ENCODE measurements at regions not wholly inside any gene's neighbourhood (a gene's known extent, or its start where the extent isn't known, plus 50 kb on each side); places are given as distances from the start of the nearest gene placed in this dataset.

- Histone ChIP-seq H3K9ac (ENCODE audit: control insufficient read depth, extremely low read depth, insufficient read depth, low read length) (no peak overlapping the region), H2AFZ (ENCODE audit: control insufficient read depth, low read length) (no peak overlapping the region), H3K9me1 (ENCODE audit: control insufficient read depth, extremely low read depth, insufficient read depth, low read length) (no peaks in the 10 kb centered on the region), H3K4me3 (ENCODE audit: control insufficient read depth in 2 of 3, extremely low read depth in 1 of 3, insufficient read depth in 2 of 3, low read depth in 1 of 3, low read length in 3 of 3) (no peak overlapping the region), H3K27me3 (ENCODE audit: control insufficient read depth, extremely low read depth, insufficient read depth, low read length) (no peaks in the 10 kb centered on the region), H3K9me3 (ENCODE audit: control insufficient read depth, low read depth, low read length) (no peaks in the 10 kb centered on the region), H3K4me1 (ENCODE audit: control insufficient read depth, extremely low read depth, insufficient read depth, low read length) (no peaks in the 10 kb centered on the region), H3K4me2 (ENCODE audit: control insufficient read depth, extremely low read depth, insufficient read depth, low read depth, low read length) (no peak overlapping the region), H3K79me2 (ENCODE audit: control insufficient read depth, insufficient read depth, low read length) (no peaks in the 10 kb centered on the region), H3K36me3 (ENCODE audit: control insufficient read depth in 2 of 2, extremely low read depth in 1 of 2, insufficient read depth in 2 of 2, low read length in 2 of 2) (no peaks in the 10 kb centered on the region), H4K20me1 (ENCODE audit: control insufficient read depth, extremely low read depth, insufficient read depth, low read length) (no peaks in the 10 kb centered on the region), H3K27ac (ENCODE audit: control insufficient read depth, insufficient read depth, low read length) (no peak overlapping the region)
- no peak for TF ChIP-seq EZH2 (IDR thresholded peaks at IDR 0.05; ENCODE audit: low read length)
- TF ChIP-seq, protein P1, sequence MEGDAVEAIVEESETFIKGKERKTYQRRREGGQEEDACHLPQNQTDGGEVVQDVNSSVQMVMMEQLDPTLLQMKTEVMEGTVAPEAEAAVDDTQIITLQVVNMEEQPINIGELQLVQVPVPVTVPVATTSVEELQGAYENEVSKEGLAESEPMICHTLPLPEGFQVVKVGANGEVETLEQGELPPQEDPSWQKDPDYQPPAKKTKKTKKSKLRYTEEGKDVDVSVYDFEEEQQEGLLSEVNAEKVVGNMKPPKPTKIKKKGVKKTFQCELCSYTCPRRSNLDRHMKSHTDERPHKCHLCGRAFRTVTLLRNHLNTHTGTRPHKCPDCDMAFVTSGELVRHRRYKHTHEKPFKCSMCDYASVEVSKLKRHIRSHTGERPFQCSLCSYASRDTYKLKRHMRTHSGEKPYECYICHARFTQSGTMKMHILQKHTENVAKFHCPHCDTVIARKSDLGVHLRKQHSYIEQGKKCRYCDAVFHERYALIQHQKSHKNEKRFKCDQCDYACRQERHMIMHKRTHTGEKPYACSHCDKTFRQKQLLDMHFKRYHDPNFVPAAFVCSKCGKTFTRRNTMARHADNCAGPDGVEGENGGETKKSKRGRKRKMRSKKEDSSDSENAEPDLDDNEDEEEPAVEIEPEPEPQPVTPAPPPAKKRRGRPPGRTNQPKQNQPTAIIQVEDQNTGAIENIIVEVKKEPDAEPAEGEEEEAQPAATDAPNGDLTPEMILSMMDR (optimal IDR thresholded peaks at IDR 0.05 in 1 of 3, IDR thresholded peaks at IDR 0.05 in 1 of 3, conservative IDR thresholded peaks at IDR 0.05 in 1 of 3; ENCODE audit: extremely low read depth in 1 of 3, insufficient read depth in 2 of 3, low read length in 3 of 3): no peak
- dilution Hi-C loops (cut with MboI; ENCODE audit: extremely low pct_ligation_motif_present, low sequenced_read_pairs): no loop called here
- DNase-seq (ENCODE audit: low read depth, low spot score) (no peak), FAIRE-seq (no peak)
Measured at GRCh38 chr13:21797736-21798135, 126.9 kb downstream of the FGF9 start.

DNA sequence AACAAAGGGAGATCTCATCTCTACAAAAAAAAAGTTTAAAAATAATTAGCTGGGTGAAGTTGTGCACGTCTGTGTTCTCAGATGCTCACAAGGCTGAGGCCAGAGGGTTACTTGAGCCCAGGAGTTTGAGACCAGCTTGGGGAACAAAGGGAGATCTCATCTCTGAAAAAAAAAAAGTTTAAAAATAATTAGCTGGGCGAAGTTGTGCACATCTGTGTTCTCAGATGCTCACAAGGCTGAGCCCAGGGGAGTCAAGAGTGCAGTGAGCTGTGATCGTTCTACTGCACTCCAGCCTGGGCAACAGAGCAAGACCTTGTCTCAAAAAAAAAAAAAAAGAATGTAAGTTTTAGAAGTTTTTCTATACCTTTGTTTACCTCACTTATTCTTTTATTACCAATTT is 127.3 kb downstream of the FGF9 start:
- dilution Hi-C loops (cut with MboI; ENCODE audit: extremely low pct_ligation_motif_present, low sequenced_read_pairs): no loop called here
- Histone ChIP-seq H2AFZ (ENCODE audit: control insufficient read depth, low read length) (no peak overlapping the region), H3K4me2 (ENCODE audit: control insufficient read depth, extremely low read depth, insufficient read depth, low read depth, low read length) (no peak overlapping the region), H3K27me3 (ENCODE audit: control insufficient read depth, extremely low read depth, insufficient read depth, low read length) (no peaks in the 10 kb centered on the region), H3K36me3 (ENCODE audit: control insufficient read depth in 2 of 2, extremely low read depth in 1 of 2, insufficient read depth in 2 of 2, low read length in 2 of 2) (no peaks in the 10 kb centered on the region), H3K9ac (ENCODE audit: control insufficient read depth, extremely low read depth, insufficient read depth, low read length) (no peak overlapping the region), H3K4me3 (ENCODE audit: control insufficient read depth in 2 of 3, extremely low read depth in 1 of 3, insufficient read depth in 2 of 3, low read depth in 1 of 3, low read length in 3 of 3) (no peak overlapping the region), H3K9me3 (ENCODE audit: control insufficient read depth, low read depth, low read length) (no peaks in the 10 kb centered on the region), H4K20me1 (ENCODE audit: control insufficient read depth, extremely low read depth, insufficient read depth, low read length) (no peaks in the 10 kb centered on the region), H3K79me2 (ENCODE audit: control insufficient read depth, insufficient read depth, low read length) (no peaks in the 10 kb centered on the region), H3K9me1 (ENCODE audit: control insufficient read depth, extremely low read depth, insufficient read depth, low read length) (no peaks in the 10 kb centered on the region), H3K4me1 (ENCODE audit: control insufficient read depth, extremely low read depth, insufficient read depth, low read length) (no peaks in the 10 kb centered on the region), H3K27ac (ENCODE audit: control insufficient read depth, insufficient read depth, low read length) (no peak overlapping the region)
- DNase-seq (ENCODE audit: low read depth, low spot score) (no peak), FAIRE-seq (no peak)
- TF ChIP-seq, protein P1 (optimal IDR thresholded peaks at IDR 0.05 in 1 of 3, IDR thresholded peaks at IDR 0.05 in 1 of 3, conservative IDR thresholded peaks at IDR 0.05 in 1 of 3; ENCODE audit: extremely low read depth in 1 of 3, insufficient read depth in 2 of 3, low read length in 3 of 3): no peak
- TF ChIP-seq EZH2 (IDR thresholded peaks at IDR 0.05; ENCODE audit: low read length): no peak

All from keratinocyte (primary cell).